Peyer's patch (tissue), 4 donors: ENCODE measurements at regions not wholly inside any gene's neighbourhood (a gene's known extent, or its start where the extent isn't known, plus 50 kb on each side); places are given as distances from the start of the nearest gene placed in this dataset.

Experiments used
- POLR2A ChIP-seq, 2 donors: fragments of 450-650 bp; IDR thresholded peaks; one replicate each; pipeline ENCODE4 v1.5.1; 2017; ENCODE audit warnings: antibody characterized with exemption in 2 of 2, mild to moderate bottlenecking in 2 of 2, moderate library complexity in 2 of 2
- TF ChIP-seq, protein P1 (sequence below), 6 experiments: fragments of 450-650 bp in 4 of 6; fragments of 200-600 bp in 2 of 6; sonication (generic) in 1 of 6; IDR thresholded peaks; one replicate each; pipeline ENCODE4 v1.5.1; 2017 to 2019; ENCODE audit warnings: antibody characterized with exemption in 6 of 6, mild to moderate bottlenecking in 3 of 6, moderate library complexity in 1 of 6

DNA sequence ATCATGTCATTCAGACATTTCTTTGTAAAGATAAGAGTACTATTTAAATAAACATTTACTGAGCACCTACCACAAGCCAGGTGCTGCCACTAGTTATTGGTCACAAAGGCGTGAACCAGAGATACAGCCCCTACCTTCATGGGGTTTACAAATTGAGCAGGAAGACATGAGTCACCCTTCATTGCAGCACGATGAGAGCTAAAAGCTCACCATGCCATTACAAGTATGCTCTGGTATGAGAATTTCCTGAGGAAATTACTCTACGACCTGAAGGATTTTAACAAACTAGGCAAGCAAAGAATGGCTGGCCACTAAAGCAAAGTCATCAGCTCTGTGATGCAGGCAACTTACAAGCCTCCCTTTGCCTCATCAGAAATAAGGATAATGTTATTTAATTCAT lies 346.8 kb downstream of the BRINP2 start:
- TF ChIP-seq, protein P1, sequence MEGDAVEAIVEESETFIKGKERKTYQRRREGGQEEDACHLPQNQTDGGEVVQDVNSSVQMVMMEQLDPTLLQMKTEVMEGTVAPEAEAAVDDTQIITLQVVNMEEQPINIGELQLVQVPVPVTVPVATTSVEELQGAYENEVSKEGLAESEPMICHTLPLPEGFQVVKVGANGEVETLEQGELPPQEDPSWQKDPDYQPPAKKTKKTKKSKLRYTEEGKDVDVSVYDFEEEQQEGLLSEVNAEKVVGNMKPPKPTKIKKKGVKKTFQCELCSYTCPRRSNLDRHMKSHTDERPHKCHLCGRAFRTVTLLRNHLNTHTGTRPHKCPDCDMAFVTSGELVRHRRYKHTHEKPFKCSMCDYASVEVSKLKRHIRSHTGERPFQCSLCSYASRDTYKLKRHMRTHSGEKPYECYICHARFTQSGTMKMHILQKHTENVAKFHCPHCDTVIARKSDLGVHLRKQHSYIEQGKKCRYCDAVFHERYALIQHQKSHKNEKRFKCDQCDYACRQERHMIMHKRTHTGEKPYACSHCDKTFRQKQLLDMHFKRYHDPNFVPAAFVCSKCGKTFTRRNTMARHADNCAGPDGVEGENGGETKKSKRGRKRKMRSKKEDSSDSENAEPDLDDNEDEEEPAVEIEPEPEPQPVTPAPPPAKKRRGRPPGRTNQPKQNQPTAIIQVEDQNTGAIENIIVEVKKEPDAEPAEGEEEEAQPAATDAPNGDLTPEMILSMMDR (IDR thresholded peaks at IDR 0.05), result no peak
- TF ChIP-seq POLR2A (IDR thresholded peaks at IDR 0.05), result no peak
